MCF 10A (cell line): ENCODE measurements at regions not wholly inside any gene's neighbourhood (a gene's known extent, or its start where the extent isn't known, plus 50 kb on each side); places are given as distances from the start of the nearest gene placed in this dataset.

Experiments used
- BruUV-seq: library from RNA; stranded (reverse); fragments of 400-500 nt; replicated peaks from 2 replicates; lab custom pipeline; 2021; lab: Mats Ljungman, UMichigan
- CTCF ChIA-PET: fragments of 300-600 bp; sonication (Branson Sonifier 250); formaldehyde crosslinking; extraction: SDS; loops from one replicate; lab custom pipeline; 2021; ENCODE audit warnings: antibody characterized with exemption, inconsistent platforms; lab: Yijun Ruan, JAX
- POLR2A ChIA-PET: fragments of 300-600, 350-650 bp; sonication (Branson Sonifier 250); formaldehyde crosslinking; extraction: SDS; loops from one replicate; lab custom pipeline; 2020; ENCODE audit warnings: antibody characterized with exemption, inconsistent platforms; lab: Yijun Ruan, JAX
- DNase-seq: peaks from one replicate; pipeline ENCODE4 v3.0.0-alpha.2; 2018; ENCODE audit not compliant: unreplicated experiment
- H3K27ac Mint-ChIP-seq: one replicate; pipeline ENCODE4 v1.8.0; 2022; ENCODE audit warnings: mild to moderate bottlenecking, low read depth, mixed read lengths; ENCODE audit not compliant: unreplicated experiment
- H3K27me3 Mint-ChIP-seq: one replicate; pipeline ENCODE4 v1.8.0; 2022; ENCODE audit warnings: mixed read lengths; ENCODE audit not compliant: insufficient read depth, unreplicated experiment
- H3K36me3 Mint-ChIP-seq: one replicate; pipeline ENCODE4 v1.8.0; 2022; ENCODE audit warnings: mild to moderate bottlenecking, moderate library complexity, mixed read lengths; ENCODE audit not compliant: insufficient read depth, unreplicated experiment
- H3K4me1 Mint-ChIP-seq: one replicate; pipeline ENCODE4 v1.8.0; 2022; ENCODE audit warnings: mixed read lengths; ENCODE audit not compliant: insufficient read depth, unreplicated experiment
- H3K4me3 Mint-ChIP-seq: one replicate; pipeline ENCODE4 v1.8.0; 2022; ENCODE audit warnings: mild to moderate bottlenecking, moderate library complexity, mixed read lengths; ENCODE audit not compliant: unreplicated experiment
- H3K9me3 Mint-ChIP-seq: one replicate; pipeline ENCODE4 v1.8.0; 2022; ENCODE audit warnings: mixed read lengths; ENCODE audit not compliant: unreplicated experiment
- intact Hi-C: fragments of 100-400 bp; cut with micrococcal nuclease; formaldehyde crosslinking; loops from 2 replicates; pipeline ENCODE4 v1.14.1; 2022
- TF ChIP-seq, protein P1 (sequence below): fragments of 200-600 bp; IDR thresholded peaks from one replicate; pipeline ENCODE4 v1.8.0; 2022; ENCODE audit warnings: antibody characterized with exemption, mild to moderate bottlenecking; ENCODE audit not compliant: unreplicated experiment

DNA sequence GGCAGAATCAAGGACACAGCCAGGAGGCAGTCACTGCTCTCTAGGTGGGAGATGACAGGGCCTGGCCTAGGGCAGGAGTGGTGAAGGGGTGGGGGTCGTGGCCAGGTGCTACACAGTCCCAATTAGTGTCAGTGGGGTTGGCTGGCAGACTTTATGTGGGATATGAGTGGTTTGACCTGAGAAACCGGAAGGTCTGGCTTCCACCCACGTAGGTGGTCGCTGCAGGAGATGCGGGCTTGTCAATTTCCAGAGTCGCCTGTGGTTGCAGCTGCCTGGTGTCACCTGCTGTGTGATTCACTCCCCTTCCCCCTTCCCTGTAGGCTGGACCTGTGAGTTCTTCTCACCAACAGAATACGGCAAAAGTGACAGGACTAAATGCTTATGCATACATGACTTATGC is 124.3 kb downstream of the KLF6 start:
- BruUV-seq, result no TSS peak

DNA sequence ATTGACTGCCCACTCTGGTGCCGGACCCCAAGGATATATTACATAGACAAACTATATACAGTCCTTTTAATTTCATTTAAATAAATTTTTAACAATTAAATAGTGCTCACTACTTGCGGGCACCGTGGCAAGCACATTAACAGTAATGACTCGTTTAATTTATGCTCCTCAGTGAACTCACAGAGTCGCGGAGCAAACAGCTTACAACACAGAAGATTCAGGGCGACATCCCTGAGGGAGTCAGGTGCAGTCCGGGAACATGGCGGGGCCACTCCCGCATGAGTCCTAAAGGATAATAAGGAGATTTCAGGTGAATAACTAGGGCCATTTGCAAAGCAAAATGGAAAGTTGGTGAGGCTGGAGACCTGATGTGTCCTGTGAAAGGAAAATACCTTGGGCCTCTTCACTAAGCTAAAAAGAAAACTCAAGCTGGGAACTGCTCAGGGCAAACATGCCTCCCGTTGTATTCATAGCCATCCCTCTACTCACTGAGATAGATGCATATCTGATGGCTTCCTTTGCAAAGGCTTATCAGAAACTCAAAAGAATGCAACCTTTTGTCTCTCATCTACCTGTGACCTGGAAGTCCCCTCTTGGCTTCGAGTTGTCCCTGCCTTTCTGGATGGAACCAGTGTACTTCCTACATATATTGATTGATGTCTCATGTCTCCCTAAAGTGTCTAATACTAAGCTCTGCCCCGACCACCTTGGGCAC is 125.6 kb downstream of the KLF6 start:
- BruUV-seq, result no TSS peak
- Mint-ChIP-seq H3K27me3 (no peaks in the 10 kb centered on the region), H3K27ac (no peak overlapping the region), H3K4me1 (peaks cover 9% of the 10 kb centered on the region), H3K36me3 (no peaks in the 10 kb centered on the region), H3K4me3 (no peak overlapping the region), H3K9me3 (no peaks in the 10 kb centered on the region)
- ChIA-PET CTCF (no interaction called here), POLR2A (interaction anchor here (0.6 to 1.3 kb wide), 4 partner anchors 9 to 402 kb away, joined by 3 read pairs; no protein-coding TSS in a partner anchor)
- TF ChIP-seq, protein P1, sequence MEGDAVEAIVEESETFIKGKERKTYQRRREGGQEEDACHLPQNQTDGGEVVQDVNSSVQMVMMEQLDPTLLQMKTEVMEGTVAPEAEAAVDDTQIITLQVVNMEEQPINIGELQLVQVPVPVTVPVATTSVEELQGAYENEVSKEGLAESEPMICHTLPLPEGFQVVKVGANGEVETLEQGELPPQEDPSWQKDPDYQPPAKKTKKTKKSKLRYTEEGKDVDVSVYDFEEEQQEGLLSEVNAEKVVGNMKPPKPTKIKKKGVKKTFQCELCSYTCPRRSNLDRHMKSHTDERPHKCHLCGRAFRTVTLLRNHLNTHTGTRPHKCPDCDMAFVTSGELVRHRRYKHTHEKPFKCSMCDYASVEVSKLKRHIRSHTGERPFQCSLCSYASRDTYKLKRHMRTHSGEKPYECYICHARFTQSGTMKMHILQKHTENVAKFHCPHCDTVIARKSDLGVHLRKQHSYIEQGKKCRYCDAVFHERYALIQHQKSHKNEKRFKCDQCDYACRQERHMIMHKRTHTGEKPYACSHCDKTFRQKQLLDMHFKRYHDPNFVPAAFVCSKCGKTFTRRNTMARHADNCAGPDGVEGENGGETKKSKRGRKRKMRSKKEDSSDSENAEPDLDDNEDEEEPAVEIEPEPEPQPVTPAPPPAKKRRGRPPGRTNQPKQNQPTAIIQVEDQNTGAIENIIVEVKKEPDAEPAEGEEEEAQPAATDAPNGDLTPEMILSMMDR, result no peak
- no peak for DNase-seq
- intact Hi-C loops, result no loop called here

More for the DNA sequence above, 124.3 kb downstream of the KLF6 start:
- POLR2A ChIA-PET, result no interaction called here
- Mint-ChIP-seq H3K36me3 (no peaks in the 10 kb centered on the region), H3K4me3 (no peak overlapping the region), H3K9me3 (no peaks in the 10 kb centered on the region), H3K27ac (no peak overlapping the region), H3K27me3 (no peaks in the 10 kb centered on the region), H3K4me1 (no peaks in the 10 kb centered on the region)
- intact Hi-C loops, result loop anchor here (10.0 kb wide), 1 partner anchor 104 kb away; no protein-coding TSS in a partner anchor
- DNase-seq, result no peak
- CTCF ChIA-PET, result no interaction called here
- TF ChIP-seq, protein P1, result no peak

DNA sequence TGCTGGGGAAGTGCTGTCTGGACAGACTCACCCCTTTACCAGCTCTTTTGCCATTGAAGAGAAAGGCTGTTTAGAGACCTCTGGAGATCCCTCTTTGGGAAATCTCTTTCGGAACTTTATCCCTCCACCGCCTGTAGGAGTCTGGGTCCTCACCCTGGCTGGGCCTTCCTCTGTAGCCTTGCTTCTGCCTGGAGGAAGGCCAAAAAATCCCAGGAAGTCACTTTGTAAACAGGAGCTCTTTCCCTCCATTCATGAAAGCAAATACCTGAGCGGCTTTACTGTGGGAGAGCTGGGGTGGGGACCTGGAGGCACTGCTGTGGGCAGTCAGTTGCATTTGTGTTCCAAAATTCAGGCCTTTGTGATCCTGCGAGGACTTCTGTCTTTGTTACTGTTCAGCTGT is 126.2 kb downstream of the KLF6 start:
- intact Hi-C loops, result no loop called here
- Mint-ChIP-seq H3K4me3 (no peak overlapping the region), H3K9me3 (no peaks in the 10 kb centered on the region), H3K27ac (no peak overlapping the region), H3K27me3 (no peaks in the 10 kb centered on the region), H3K36me3 (no peaks in the 10 kb centered on the region), H3K4me1 (peaks cover 11% of the 10 kb centered on the region)
- ChIA-PET POLR2A (interaction anchor here (0.6 to 1.3 kb wide), 3 partner anchors 10 to 401 kb away, joined by 3 read pairs; no protein-coding TSS in a partner anchor), CTCF (interaction anchor here (0.6 kb wide), 1 partner anchor 610 kb away, joined by 3 read pairs; no protein-coding TSS in a partner anchor)
- TF ChIP-seq, protein P1, result no peak
- BruUV-seq, result no TSS peak
- no peak for DNase-seq

GRCh38 chr10:3656214-3656613 is 128.8 kb downstream of the KLF6 start:
- no peaks in the 10 kb centered on the region for H3K27me3 Mint-ChIP-seq
- intact Hi-C loops, result no loop called here
- ChIA-PET CTCF (no interaction called here), POLR2A (interaction anchor here (0.8 to 1.0 kb wide), 2 partner anchors 16 to 27 kb away, joined by 3 to 4 read pairs; no protein-coding TSS in a partner anchor)
- TF ChIP-seq, protein P1, result no peak
- no peak overlapping the region for H3K27ac Mint-ChIP-seq
- H3K36me3 Mint-ChIP-seq, result no peaks in the 10 kb centered on the region
- DNase-seq, result no peak
- no peaks in the 10 kb centered on the region for H3K9me3 Mint-ChIP-seq
- peaks cover 11% of the 10 kb centered on the region for H3K4me1 Mint-ChIP-seq
- no TSS peak for BruUV-seq
- H3K4me3 Mint-ChIP-seq, result no peak overlapping the region
